A673 (cell line): ENCODE measurements at regions not wholly inside any gene's neighbourhood (a gene's known extent, or its start where the extent isn't known, plus 50 kb on each side); places are given as distances from the start of the nearest gene placed in this dataset.

Source experiments
- BruUV-seq: library from RNA; stranded (reverse); fragments of 400-500 nt; replicated peaks from 2 replicates; lab custom pipeline; 2021; lab: Mats Ljungman, UMichigan
- CTCF ChIA-PET: fragments of 300-600 bp; sonication (Branson Sonifier 250); formaldehyde crosslinking; loops from one replicate; lab custom pipeline; 2022; ENCODE audit warnings: antibody characterized with exemption; lab: Charles Lee
- POLR2A ChIA-PET: fragments of 300-600 bp; sonication (Branson Sonifier 250); formaldehyde crosslinking; loops from one replicate; lab custom pipeline; 2022; ENCODE audit warnings: antibody characterized with exemption; ENCODE audit not compliant: low non-redundant PET; lab: Charles Lee
- DNase-seq: peaks from one replicate; pipeline ENCODE4 v3.0.0-alpha.2; 2015; ENCODE audit warnings: low spot score
- H3K27ac ChIP-seq: fragments of 200-600 bp; sonication (generic); 2 replicates; pipeline ENCODE4 v1.5.1; 2016; ENCODE audit warnings: mixed run types, low read depth, mild to moderate bottlenecking, mixed read lengths, antibody characterized with exemption, low read length; ENCODE audit not compliant: poor library complexity, severe bottlenecking
- H3K27me3 ChIP-seq: fragments of 200-600 bp; sonication (generic); replicated peaks from 2 replicates; pipeline ENCODE4 v1.6.1; 2017; ENCODE audit warnings: mixed run types, low read depth, mild to moderate bottlenecking, mixed read lengths, antibody characterized with exemption, low read length; ENCODE audit not compliant: insufficient read depth, poor library complexity
- H3K36me3 ChIP-seq: fragments of 200-600 bp; sonication (generic); 2 replicates; pipeline ENCODE4 v1.6.1; 2016; ENCODE audit warnings: mixed run types, mild to moderate bottlenecking, mixed read lengths, antibody characterized with exemption, low read length; ENCODE audit not compliant: insufficient read depth, poor library complexity, severe bottlenecking
- H3K4me1 ChIP-seq: fragments of 200-600 bp; sonication (generic); 2 replicates; pipeline ENCODE4 v1.6.1; 2017; ENCODE audit warnings: mixed run types, mild to moderate bottlenecking, mixed read lengths, antibody characterized with exemption, low read length; ENCODE audit not compliant: insufficient read depth, poor library complexity, severe bottlenecking
- H3K4me3 ChIP-seq: fragments of 200-600 bp; sonication (generic); 2 replicates; pipeline ENCODE4 v1.5.1; 2016; ENCODE audit warnings: low read depth, mixed run types, mild to moderate bottlenecking, mixed read lengths, low read length; ENCODE audit not compliant: poor library complexity, severe bottlenecking
- H3K9me3 ChIP-seq: fragments of 200-600 bp; sonication (generic); 2 replicates; pipeline ENCODE4 v1.6.1; 2016; ENCODE audit warnings: mixed run types, low read depth, mild to moderate bottlenecking, mixed read lengths, antibody characterized with exemption, low read length; ENCODE audit not compliant: poor library complexity, severe bottlenecking
- CTCF ChIP-seq: fragments of 300-800, 200-600 bp; sonication (generic); conservative IDR thresholded peaks from 2 replicates; pipeline ENCODE4 v1.5.1; 2017; ENCODE audit warnings: low read depth, mild to moderate bottlenecking, antibody characterized with exemption, low read length, moderate library complexity, mixed read lengths
- EZH2 ChIP-seq: fragments of 200-600 bp; sonication (generic); IDR thresholded peaks from 2 replicates; pipeline ENCODE4 v1.6.1; 2017; ENCODE audit warnings: borderline replicate concordance, low read depth, mild to moderate bottlenecking, mixed read lengths, antibody characterized with exemption, low read length; ENCODE audit not compliant: poor library complexity, severe bottlenecking
- intact Hi-C: fragments of 100-400 bp; cut with micrococcal nuclease; formaldehyde crosslinking; loops from one replicate; pipeline ENCODE4 v1.10.0; 2022; ENCODE audit not compliant: unreplicated experiment

GRCh38 chr12:124497658-124498057, 69.8 kb downstream of the NCOR2 start:
- peaks cover 9% of the 10 kb centered on the region for H3K36me3 ChIP-seq
- H3K9me3 ChIP-seq, result no peaks in the 10 kb centered on the region
- H3K27me3 ChIP-seq, result no peaks in the 10 kb centered on the region
- H3K27ac ChIP-seq, result peak overlapping the region; percentile 70
- H3K4me3 ChIP-seq, result no peak overlapping the region
- peaks cover 52% of the 10 kb centered on the region for H3K4me1 ChIP-seq
- DNase-seq, result no peak
- ChIA-PET CTCF (interaction anchor here (0.6 kb wide), 1 partner anchor 274 kb away, joined by 3 read pairs; no protein-coding TSS in a partner anchor), POLR2A (no interaction called here)
- TF ChIP-seq CTCF, result no peak
- TF ChIP-seq EZH2, result no peak
- no TSS peak for BruUV-seq
- intact Hi-C loops, result no loop called here

GRCh38 chr12:124497039-124497438, 70.4 kb downstream of the NCOR2 start:
- intact Hi-C loops, result no loop called here
- CTCF ChIA-PET, result no interaction called here
- Histone ChIP-seq H3K4me3 (no peak overlapping the region), H3K27me3 (no peaks in the 10 kb centered on the region), H3K27ac (no peak overlapping the region), H3K36me3 (peaks cover 9% of the 10 kb centered on the region), H3K4me1 (peaks cover 52% of the 10 kb centered on the region), H3K9me3 (no peaks in the 10 kb centered on the region)
- no TSS peak for BruUV-seq
- DNase-seq, result no peak
- TF ChIP-seq EZH2 (no peak), CTCF (no peak)
- POLR2A ChIA-PET, result no interaction called here

DNA sequence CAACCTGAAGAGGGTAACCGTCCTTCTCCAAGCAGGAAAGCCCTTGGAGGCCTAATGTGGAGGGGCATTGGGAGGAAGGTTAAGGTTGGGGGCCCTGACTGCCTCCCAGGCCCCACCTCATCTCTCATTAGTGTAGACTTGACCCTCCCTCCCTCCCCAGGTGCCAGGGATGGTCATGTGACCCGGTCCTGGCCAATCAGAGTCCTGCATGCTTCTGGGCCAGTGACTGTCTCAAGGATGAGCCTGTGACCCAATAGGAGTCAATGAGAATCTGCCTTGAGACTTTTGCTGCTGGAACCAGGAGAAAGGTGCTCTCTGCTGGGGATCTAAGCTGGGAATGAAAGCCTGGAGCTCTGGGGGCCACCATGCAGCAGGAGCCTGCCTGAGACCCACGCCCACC, 70.8 kb downstream of the NCOR2 start:
- CTCF ChIA-PET, result no interaction called here

More for the DNA sequence above, 70.8 kb downstream of the NCOR2 start:
- intact Hi-C loops, result no loop called here
- Histone ChIP-seq H3K4me3 (no peak overlapping the region), H3K36me3 (peaks cover 9% of the 10 kb centered on the region), H3K4me1 (peaks cover 49% of the 10 kb centered on the region), H3K27ac (no peak overlapping the region), H3K27me3 (no peaks in the 10 kb centered on the region), H3K9me3 (no peaks in the 10 kb centered on the region)
- POLR2A ChIA-PET, result no interaction called here
- no peak for DNase-seq
- TF ChIP-seq CTCF (no peak), EZH2 (no peak)
- no TSS peak for BruUV-seq
